Neural crest cell (in vitro differentiated cells): ENCODE measurements at regions not wholly inside any gene's neighbourhood (a gene's known extent, or its start where the extent isn't known, plus 50 kb on each side); places are given as distances from the start of the nearest gene placed in this dataset.

Source experiments
- DNase-seq: peaks from one replicate; pipeline ENCODE4 v3.0.0; 2021; ENCODE audit warnings: low read depth, mixed read lengths, low spot score
- H3K27ac Mint-ChIP-seq: one replicate; pipeline ENCODE4 v1.8.0; 2021; ENCODE audit warnings: mild to moderate bottlenecking, mixed read lengths; ENCODE audit not compliant: unreplicated experiment
- H3K27me3 Mint-ChIP-seq: 2 replicates; pipeline ENCODE4 v1.8.0; 2021; ENCODE audit warnings: low read depth, mild to moderate bottlenecking, mixed read lengths
- H3K36me3 Mint-ChIP-seq: 2 replicates; pipeline ENCODE4 v1.8.0; 2021; ENCODE audit warnings: low read depth, mild to moderate bottlenecking, mixed read lengths
- H3K4me1 Mint-ChIP-seq: 2 replicates; pipeline ENCODE4 v1.8.0; 2021; ENCODE audit warnings: mixed read lengths
- H3K4me3 Mint-ChIP-seq: one replicate; pipeline ENCODE4 v1.8.0; 2021; ENCODE audit warnings: mild to moderate bottlenecking, mixed read lengths
- H3K9me3 Mint-ChIP-seq: 2 replicates; pipeline ENCODE4 v1.8.0; 2021; ENCODE audit warnings: mixed read lengths
- TF ChIP-seq, protein P1 (sequence below): fragments of 200-600 bp; sonication (generic); conservative IDR thresholded peaks from 2 replicates; pipeline ENCODE4 v1.5.0; 2021; ENCODE audit warnings: antibody characterized with exemption, mild to moderate bottlenecking

DNA sequence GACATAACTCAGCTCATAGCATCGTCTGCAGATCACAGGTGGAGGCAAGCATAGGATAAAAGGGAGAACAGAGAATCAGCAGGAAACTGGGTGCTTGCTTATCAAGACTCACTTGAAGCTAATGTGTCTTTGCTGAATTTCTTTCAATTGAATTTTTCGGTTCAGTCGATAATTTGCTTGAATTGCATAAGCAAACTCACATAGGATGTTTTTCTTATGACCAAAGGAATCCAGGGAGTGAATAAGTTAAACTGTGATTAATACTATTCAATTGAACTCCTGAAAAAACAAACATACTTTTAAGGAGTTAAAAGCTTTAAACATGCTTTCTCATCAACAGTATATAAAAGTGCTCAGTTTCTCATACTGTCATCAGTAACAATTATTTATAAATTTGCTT lies 707.1 kb upstream of the ACVR2A start:
- no peak overlapping the region for H3K4me3 Mint-ChIP-seq
- no peaks in the 10 kb centered on the region for H3K27me3 Mint-ChIP-seq
- no peak for DNase-seq
- TF ChIP-seq, protein P1, sequence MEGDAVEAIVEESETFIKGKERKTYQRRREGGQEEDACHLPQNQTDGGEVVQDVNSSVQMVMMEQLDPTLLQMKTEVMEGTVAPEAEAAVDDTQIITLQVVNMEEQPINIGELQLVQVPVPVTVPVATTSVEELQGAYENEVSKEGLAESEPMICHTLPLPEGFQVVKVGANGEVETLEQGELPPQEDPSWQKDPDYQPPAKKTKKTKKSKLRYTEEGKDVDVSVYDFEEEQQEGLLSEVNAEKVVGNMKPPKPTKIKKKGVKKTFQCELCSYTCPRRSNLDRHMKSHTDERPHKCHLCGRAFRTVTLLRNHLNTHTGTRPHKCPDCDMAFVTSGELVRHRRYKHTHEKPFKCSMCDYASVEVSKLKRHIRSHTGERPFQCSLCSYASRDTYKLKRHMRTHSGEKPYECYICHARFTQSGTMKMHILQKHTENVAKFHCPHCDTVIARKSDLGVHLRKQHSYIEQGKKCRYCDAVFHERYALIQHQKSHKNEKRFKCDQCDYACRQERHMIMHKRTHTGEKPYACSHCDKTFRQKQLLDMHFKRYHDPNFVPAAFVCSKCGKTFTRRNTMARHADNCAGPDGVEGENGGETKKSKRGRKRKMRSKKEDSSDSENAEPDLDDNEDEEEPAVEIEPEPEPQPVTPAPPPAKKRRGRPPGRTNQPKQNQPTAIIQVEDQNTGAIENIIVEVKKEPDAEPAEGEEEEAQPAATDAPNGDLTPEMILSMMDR, result no peak
- H3K4me1 Mint-ChIP-seq, result no peaks in the 10 kb centered on the region
- peak overlapping the region; percentile 8 for H3K27ac Mint-ChIP-seq
- no peaks in the 10 kb centered on the region for H3K9me3 Mint-ChIP-seq
- H3K36me3 Mint-ChIP-seq, result no peaks in the 10 kb centered on the region

- no peak for DNase-seq
- no peak overlapping the region for H3K27ac Mint-ChIP-seq
- H3K4me3 Mint-ChIP-seq, result no peak overlapping the region
- TF ChIP-seq, protein P1, result no peak
- H3K4me1 Mint-ChIP-seq, result no peaks in the 10 kb centered on the region
- H3K36me3 Mint-ChIP-seq, result no peaks in the 10 kb centered on the region
- H3K27me3 Mint-ChIP-seq, result no peaks in the 10 kb centered on the region
- no peaks in the 10 kb centered on the region for H3K9me3 Mint-ChIP-seq
Measured at GRCh38 chr2:147135376-147135775, 709.5 kb upstream of the ACVR2A start.

DNA sequence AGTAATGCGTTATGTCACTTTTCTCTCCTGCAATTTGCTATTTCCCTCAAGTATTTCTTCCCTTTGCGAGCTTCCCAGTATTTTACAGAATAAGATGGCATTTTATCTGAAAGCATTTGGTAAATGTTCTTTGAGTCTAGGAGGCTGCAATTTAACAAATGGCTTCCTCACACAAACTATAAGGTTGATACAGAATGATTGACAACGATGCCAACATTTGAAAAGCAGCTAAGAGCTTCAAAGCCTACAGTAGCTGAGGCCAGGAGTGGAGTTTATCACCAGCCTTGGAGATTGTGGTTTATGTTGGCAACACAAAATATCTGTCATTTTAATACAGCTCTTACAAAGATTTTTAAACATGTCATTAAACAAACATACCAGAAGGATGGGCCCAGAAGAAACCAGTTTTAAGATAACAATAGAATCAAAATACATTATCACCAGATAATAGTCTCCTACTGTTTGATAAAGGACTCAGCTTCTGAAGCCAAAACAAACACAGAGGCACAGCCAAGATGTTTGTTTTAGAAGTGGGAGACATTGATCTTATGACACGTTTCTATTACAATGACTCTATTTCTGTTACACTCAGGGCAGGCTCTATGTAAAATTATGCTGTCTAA lies 711.4 kb upstream of the ACVR2A start:
- Mint-ChIP-seq H3K27ac (no peak overlapping the region), H3K4me1 (no peaks in the 10 kb centered on the region), H3K9me3 (no peaks in the 10 kb centered on the region), H3K4me3 (no peak overlapping the region), H3K36me3 (no peaks in the 10 kb centered on the region), H3K27me3 (no peaks in the 10 kb centered on the region)
- TF ChIP-seq, protein P1, result no peak
- no peak for DNase-seq

GRCh38 chr2:147125145-147125544 lies 719.7 kb upstream of the ACVR2A start:
- no peaks in the 10 kb centered on the region for H3K27me3 Mint-ChIP-seq
- TF ChIP-seq, protein P1, result no peak

GRCh38 chr2:147122944-147123343 lies 721.9 kb upstream of the ACVR2A start:
- Mint-ChIP-seq H3K4me1 (peaks cover 5% of the 10 kb centered on the region), H3K27me3 (no peaks in the 10 kb centered on the region), H3K27ac (no peak overlapping the region), H3K4me3 (no peak overlapping the region), H3K9me3 (peaks cover 14% of the 10 kb centered on the region), H3K36me3 (peaks cover 11% of the 10 kb centered on the region)
- TF ChIP-seq, protein P1, result no peak
- DNase-seq, result no peak

More at GRCh38 chr2:147125145-147125544, 719.7 kb upstream of the ACVR2A start:
- Mint-ChIP-seq H3K27ac (no peak overlapping the region), H3K9me3 (peaks cover 10% of the 10 kb centered on the region), H3K4me3 (no peak overlapping the region), H3K4me1 (peaks cover 5% of the 10 kb centered on the region), H3K36me3 (peaks cover 11% of the 10 kb centered on the region)
- no peak for DNase-seq
